ENCODE measurements at regions not wholly inside any gene's neighbourhood (a gene's known extent, or its start where the extent isn't known, plus 50 kb on each side); places are given as distances from the start of the nearest gene placed in this dataset.
"Not testable (repeated sequence)": the region's sequence is repeated elsewhere in the genome, so short reads cannot be mapped to it uniquely, and the experiment has no call there.

DNA sequence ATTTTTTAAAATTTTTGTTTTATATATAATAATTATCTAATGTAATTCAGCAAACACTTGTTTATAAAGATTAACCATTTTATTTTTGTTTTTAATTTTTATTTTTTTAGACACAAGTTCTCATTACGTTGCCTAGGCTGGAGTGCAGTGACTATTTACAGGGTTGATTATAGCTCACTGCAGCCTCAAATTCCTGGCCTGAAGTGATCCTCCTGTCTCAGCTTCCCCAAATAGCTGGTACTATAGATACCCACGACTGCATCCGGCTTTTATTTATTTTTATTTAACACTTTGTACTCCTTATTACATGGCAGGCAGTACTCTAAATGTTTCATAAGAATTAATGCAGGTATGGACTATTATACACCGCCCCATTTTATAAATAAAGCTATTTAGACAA is 288.7 kb downstream of the MDFIC start:
- CTCF ChIA-PET, result interaction anchor here (0.6 kb wide), 1 partner anchor 238 kb away, joined by 3 read pairs; no protein-coding TSS in a partner anchor
- Mint-ChIP-seq H3K4me1 (no peaks in the 10 kb centered on the region), H3K4me3 (no peak overlapping the region), H3K9me3 (ENCODE audit: insufficient read depth) (peaks cover 5% of the 10 kb centered on the region), H3K27ac (no peak overlapping the region), H3K27me3 (no peaks in the 10 kb centered on the region)
- no peak overlapping the region for H2AFZ ChIP-seq (ENCODE audit: insufficient read depth, low read depth, low read length, poor library complexity, severe bottlenecking)
- TF ChIP-seq, protein P1, sequence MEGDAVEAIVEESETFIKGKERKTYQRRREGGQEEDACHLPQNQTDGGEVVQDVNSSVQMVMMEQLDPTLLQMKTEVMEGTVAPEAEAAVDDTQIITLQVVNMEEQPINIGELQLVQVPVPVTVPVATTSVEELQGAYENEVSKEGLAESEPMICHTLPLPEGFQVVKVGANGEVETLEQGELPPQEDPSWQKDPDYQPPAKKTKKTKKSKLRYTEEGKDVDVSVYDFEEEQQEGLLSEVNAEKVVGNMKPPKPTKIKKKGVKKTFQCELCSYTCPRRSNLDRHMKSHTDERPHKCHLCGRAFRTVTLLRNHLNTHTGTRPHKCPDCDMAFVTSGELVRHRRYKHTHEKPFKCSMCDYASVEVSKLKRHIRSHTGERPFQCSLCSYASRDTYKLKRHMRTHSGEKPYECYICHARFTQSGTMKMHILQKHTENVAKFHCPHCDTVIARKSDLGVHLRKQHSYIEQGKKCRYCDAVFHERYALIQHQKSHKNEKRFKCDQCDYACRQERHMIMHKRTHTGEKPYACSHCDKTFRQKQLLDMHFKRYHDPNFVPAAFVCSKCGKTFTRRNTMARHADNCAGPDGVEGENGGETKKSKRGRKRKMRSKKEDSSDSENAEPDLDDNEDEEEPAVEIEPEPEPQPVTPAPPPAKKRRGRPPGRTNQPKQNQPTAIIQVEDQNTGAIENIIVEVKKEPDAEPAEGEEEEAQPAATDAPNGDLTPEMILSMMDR (IDR thresholded peaks at IDR 0.05), result no peak
- TF ChIP-seq EZH2 (IDR thresholded peaks at IDR 0.05; ENCODE audit: borderline replicate concordance, insufficient read depth, low read depth, low read length, poor library complexity, severe bottlenecking), result no peak
- H3K9ac ChIP-seq (ENCODE audit: low read length), result no peak overlapping the region
- no peaks in the 10 kb centered on the region for H3K27me3 ChIP-seq (replicated peaks in 1 of 4; ENCODE audit: control extremely low read depth in 1 of 4, control insufficient read depth in 3 of 4, insufficient read depth in 4 of 4, low read length in 3 of 4)
- POLR2A ChIA-PET, result no interaction called here
- H3K4me3 ChIP-seq (ENCODE audit: control extremely low read depth in 1 of 5, extremely low read depth in 1 of 5, insufficient read depth in 1 of 5, low read depth in 2 of 5, low read length in 4 of 5), result no peak overlapping the region
- no peaks in the 10 kb centered on the region for H4K20me1 ChIP-seq (ENCODE audit: control insufficient read depth, insufficient read depth, low read length, poor library complexity, severe bottlenecking)
- no peak overlapping the region for H3K4me2 ChIP-seq (replicated peaks; ENCODE audit: low read depth, low read length, poor library complexity, severe bottlenecking)
- no peak for DNase-seq
- no peaks in the 10 kb centered on the region for H3K79me2 ChIP-seq (ENCODE audit: control insufficient read depth, insufficient read depth, low read length)
- no peak overlapping the region for H3K27ac ChIP-seq (ENCODE audit: low read length in 2 of 2)
- H3K36me3 ChIP-seq (replicated peaks in 1 of 2; ENCODE audit: control extremely low read depth in 1 of 2, control insufficient read depth in 1 of 2, extremely low read depth in 1 of 2, insufficient read depth in 2 of 2, low read length in 1 of 2), result no peaks in the 10 kb centered on the region
- no peak for ATAC-seq (ENCODE audit: low read depth)
- intact Hi-C loops (cut with micrococcal nuclease), result no loop called here
- H3K9me3 ChIP-seq (ENCODE audit: control extremely low read depth in 1 of 3, control insufficient read depth in 2 of 3, insufficient read depth in 1 of 3, low read length in 2 of 3), result peaks cover 0 to 14% (median 8%) of the 10 kb centered on the region in 3 donors
- H3K4me1 ChIP-seq (ENCODE audit: control insufficient read depth in 2 of 2, insufficient read depth in 2 of 2, low read length in 2 of 2), result no peaks in the 10 kb centered on the region
- WGBS (ENCODE audit: insufficient coverage), result 88% methylated on average over 1 of the region's 4 CpGs

DNA sequence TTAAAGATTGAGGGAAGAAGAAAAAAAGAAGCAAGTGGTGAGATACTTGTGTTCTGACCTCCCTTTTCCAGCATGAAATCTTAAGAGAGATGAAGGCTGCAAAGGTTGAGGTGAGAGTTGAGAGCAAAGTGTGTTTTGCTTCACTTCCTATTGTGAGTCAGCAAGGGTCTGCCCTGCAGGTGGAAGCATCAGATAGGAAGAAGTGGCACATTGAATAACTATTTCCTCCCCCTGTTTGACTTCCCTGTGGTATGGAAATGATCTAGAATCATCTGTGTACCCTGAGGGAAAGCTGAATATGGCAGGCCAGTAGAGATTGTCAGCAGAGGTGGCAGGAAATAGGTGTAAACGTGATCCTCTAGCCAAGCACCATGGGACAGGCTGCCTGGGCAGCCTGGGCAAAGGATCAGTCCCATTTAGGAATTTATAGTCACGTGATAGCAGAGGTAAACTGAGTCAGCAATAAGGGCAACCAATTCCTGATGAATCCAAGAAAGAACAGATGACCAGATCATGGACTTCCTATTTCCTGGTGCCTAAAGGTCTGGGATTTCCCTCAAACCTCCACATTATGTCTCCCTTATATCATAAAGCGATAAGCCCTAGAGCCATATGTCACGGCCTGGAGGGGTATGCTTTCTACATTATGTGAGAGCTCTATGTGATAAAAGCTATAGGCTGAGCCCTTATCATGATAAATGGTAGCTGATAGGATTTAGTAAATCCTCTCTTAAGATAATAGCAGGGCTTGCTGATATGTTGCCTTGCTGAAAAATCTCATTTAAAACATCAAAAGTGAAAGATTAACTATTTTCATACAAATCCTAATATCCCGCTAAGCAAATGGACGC is 287.0 kb downstream of the MDFIC start:
- no peak overlapping the region for H3K4me3 ChIP-seq (ENCODE audit: control extremely low read depth in 1 of 5, extremely low read depth in 1 of 5, insufficient read depth in 1 of 5, low read depth in 2 of 5, low read length in 4 of 5)
- no peak overlapping the region for H3K9ac ChIP-seq (ENCODE audit: low read length)
- H3K27me3 ChIP-seq (replicated peaks in 1 of 4; ENCODE audit: control extremely low read depth in 1 of 4, control insufficient read depth in 3 of 4, insufficient read depth in 4 of 4, low read length in 3 of 4), result no peaks in the 10 kb centered on the region
- Mint-ChIP-seq H3K9me3 (ENCODE audit: insufficient read depth) (peaks cover 5% of the 10 kb centered on the region), H3K27ac (no peak overlapping the region), H3K27me3 (no peaks in the 10 kb centered on the region), H3K4me1 (no peaks in the 10 kb centered on the region), H3K4me3 (no peak overlapping the region)
- DNase-seq (no peak), ATAC-seq (ENCODE audit: low read depth) (no peak)
- ChIA-PET POLR2A (no interaction called here), CTCF (interaction anchor here (1.5 kb wide), 1 partner anchor 343 kb away, joined by 3 read pairs; no protein-coding TSS in a partner anchor)
- no peaks in the 10 kb centered on the region for H3K4me1 ChIP-seq (ENCODE audit: control insufficient read depth in 2 of 2, insufficient read depth in 2 of 2, low read length in 2 of 2)
- no peak overlapping the region for H3K4me2 ChIP-seq (replicated peaks; ENCODE audit: low read depth, low read length, poor library complexity, severe bottlenecking)
- H4K20me1 ChIP-seq (ENCODE audit: control insufficient read depth, insufficient read depth, low read length, poor library complexity, severe bottlenecking), result no peaks in the 10 kb centered on the region
- no peak for TF ChIP-seq EZH2 (IDR thresholded peaks at IDR 0.05; ENCODE audit: borderline replicate concordance, insufficient read depth, low read depth, low read length, poor library complexity, severe bottlenecking)
- TF ChIP-seq, protein P1 (IDR thresholded peaks at IDR 0.05), result no peak
- peaks cover 0 to 14% (median 8%) of the 10 kb centered on the region in 3 donors for H3K9me3 ChIP-seq (ENCODE audit: control extremely low read depth in 1 of 3, control insufficient read depth in 2 of 3, insufficient read depth in 1 of 3, low read length in 2 of 3)
- H3K36me3 ChIP-seq (replicated peaks in 1 of 2; ENCODE audit: control extremely low read depth in 1 of 2, control insufficient read depth in 1 of 2, extremely low read depth in 1 of 2, insufficient read depth in 2 of 2, low read length in 1 of 2), result no peaks in the 10 kb centered on the region
- WGBS (ENCODE audit: insufficient coverage), result 60% methylated on average over 2 of the region's 6 CpGs
- no peaks in the 10 kb centered on the region for H3K79me2 ChIP-seq (ENCODE audit: control insufficient read depth, insufficient read depth, low read length)
- intact Hi-C loops (cut with micrococcal nuclease), result no loop called here
- no peak overlapping the region for H2AFZ ChIP-seq (ENCODE audit: insufficient read depth, low read depth, low read length, poor library complexity, severe bottlenecking)
- H3K27ac ChIP-seq (ENCODE audit: low read length in 2 of 2), result no peak overlapping the region

DNA sequence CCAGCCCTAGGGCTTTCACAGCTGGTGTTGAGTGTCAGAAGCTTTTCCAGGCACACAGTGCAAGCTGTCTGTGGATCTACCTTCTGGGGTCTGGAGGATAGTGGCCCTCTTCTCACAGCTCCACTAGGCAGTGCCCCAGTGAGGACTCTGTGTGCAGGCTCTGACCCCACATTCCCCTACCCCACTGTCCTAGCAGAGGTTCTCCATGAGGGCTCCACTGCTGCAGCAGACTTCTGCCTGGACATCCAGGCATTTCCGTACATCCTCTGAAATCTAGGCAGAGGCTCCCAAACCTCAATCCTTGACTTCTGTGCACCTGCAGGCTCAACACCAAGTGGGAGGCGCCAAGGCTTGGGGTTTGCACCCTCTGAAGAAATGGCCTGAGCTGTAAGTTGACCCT is 284.5 kb downstream of the MDFIC start:
- H3K4me3 Mint-ChIP-seq; CTCF ChIA-PET; H3K9me3 Mint-ChIP-seq (ENCODE audit: insufficient read depth); H3K9ac ChIP-seq (ENCODE audit: low read length); H3K27ac ChIP-seq (ENCODE audit: low read length in 2 of 2); DNase-seq; POLR2A ChIA-PET; H3K27me3 Mint-ChIP-seq; H3K79me2 ChIP-seq (ENCODE audit: control insufficient read depth, insufficient read depth, low read length); H3K4me2 ChIP-seq (replicated peaks; ENCODE audit: low read depth, low read length, poor library complexity, severe bottlenecking); H2AFZ ChIP-seq (ENCODE audit: insufficient read depth, low read depth, low read length, poor library complexity, severe bottlenecking); H3K4me3 ChIP-seq (ENCODE audit: control extremely low read depth in 1 of 5, extremely low read depth in 1 of 5, insufficient read depth in 1 of 5, low read depth in 2 of 5, low read length in 4 of 5); intact Hi-C loops (cut with micrococcal nuclease); H3K36me3 ChIP-seq (replicated peaks in 1 of 2; ENCODE audit: control extremely low read depth in 1 of 2, control insufficient read depth in 1 of 2, extremely low read depth in 1 of 2, insufficient read depth in 2 of 2, low read length in 1 of 2); ATAC-seq (ENCODE audit: low read depth); H4K20me1 ChIP-seq (ENCODE audit: control insufficient read depth, insufficient read depth, low read length, poor library complexity, severe bottlenecking); H3K4me1 ChIP-seq (ENCODE audit: control insufficient read depth in 2 of 2, insufficient read depth in 2 of 2, low read length in 2 of 2); H3K27me3 ChIP-seq (replicated peaks in 1 of 4; ENCODE audit: control extremely low read depth in 1 of 4, control insufficient read depth in 3 of 4, insufficient read depth in 4 of 4, low read length in 3 of 4); H3K27ac Mint-ChIP-seq; H3K4me1 Mint-ChIP-seq: not testable (repeated sequence)
- WGBS (ENCODE audit: insufficient coverage), result 62% methylated on average over 2 of the region's 2 CpGs
- H3K9me3 ChIP-seq (ENCODE audit: control extremely low read depth in 1 of 3, control insufficient read depth in 2 of 3, insufficient read depth in 1 of 3, low read length in 2 of 3), result peaks cover 0 to 14% (median 8%) of the 10 kb centered on the region in 3 donors
